H9 (cell line): ENCODE measurements at regions not wholly inside any gene's neighbourhood (a gene's known extent, or its start where the extent isn't known, plus 50 kb on each side); places are given as distances from the start of the nearest gene placed in this dataset.

Experiments
- DNase-seq: peaks from one replicate; pipeline ENCODE4 v3.0.0-alpha.2; 2017
- H2AFZ ChIP-seq: one replicate; pipeline ENCODE4 v1.6.1; 2013; ENCODE audit warnings: mild to moderate bottlenecking, low read length, control low read depth, moderate library complexity
- H2AK5ac ChIP-seq: 2 replicates; pipeline ENCODE4 v1.6.1; 2013; ENCODE audit warnings: low read length, control low read depth, mixed read lengths; ENCODE audit not compliant: insufficient read length
- H2BK120ac ChIP-seq: one replicate; pipeline ENCODE4 v1.6.1; 2013; ENCODE audit warnings: low read depth, mild to moderate bottlenecking, low read length, control low read depth, inconsistent platforms; ENCODE audit not compliant: poor library complexity, severe bottlenecking
- H2BK12ac ChIP-seq: 2 replicates; pipeline ENCODE4 v1.6.1; 2013; ENCODE audit warnings: low read length, control low read depth, mixed read lengths, low read depth; ENCODE audit not compliant: insufficient read length
- H2BK15ac ChIP-seq: 2 replicates; pipeline ENCODE4 v1.6.1; 2013; ENCODE audit warnings: low read depth, low read length, control low read depth
- H2BK20ac ChIP-seq: one replicate; pipeline ENCODE4 v1.6.1; 2013; ENCODE audit warnings: low read depth, mild to moderate bottlenecking, low read length, control low read depth, inconsistent platforms; ENCODE audit not compliant: poor library complexity, severe bottlenecking
- H2BK5ac ChIP-seq: 2 replicates; pipeline ENCODE4 v1.6.1; 2013; ENCODE audit warnings: low read length, control low read depth, mixed read lengths; ENCODE audit not compliant: insufficient read length
- H3K14ac ChIP-seq: 2 replicates; pipeline ENCODE4 v1.6.1; 2013; ENCODE audit warnings: low read length, control low read depth; ENCODE audit not compliant: insufficient read depth
- H3K18ac ChIP-seq: 2 replicates; pipeline ENCODE4 v1.6.1; 2013; ENCODE audit warnings: low read depth, mild to moderate bottlenecking, mixed read lengths, low read length, control low read depth; ENCODE audit not compliant: insufficient read length
- H3K23ac ChIP-seq: 2 replicates; pipeline ENCODE4 v1.6.1; 2013; ENCODE audit warnings: low read length, control low read depth, mixed read lengths, low read depth; ENCODE audit not compliant: insufficient read length
- H3K23me2 ChIP-seq: 2 replicates; pipeline ENCODE4 v1.6.1; 2013; ENCODE audit warnings: low read depth, mild to moderate bottlenecking, mixed read lengths, low read length, control low read depth; ENCODE audit not compliant: insufficient read length, poor library complexity, severe bottlenecking
- H3K27ac ChIP-seq: 2 replicates; pipeline ENCODE4 v1.5.1; 2013; ENCODE audit warnings: low read length, control low read depth, mixed read lengths, low read depth; ENCODE audit not compliant: insufficient read length
- H3K27me3 ChIP-seq: 2 replicates; pipeline ENCODE4 v1.6.1; 2013; ENCODE audit warnings: low read length, control low read depth, inconsistent platforms; ENCODE audit not compliant: insufficient read depth
- H3K4ac ChIP-seq: 2 replicates; pipeline ENCODE4 v1.6.1; 2013; ENCODE audit warnings: low read depth, mild to moderate bottlenecking, control low read depth, inconsistent platforms, low read length, moderate library complexity
- H3K4me1 ChIP-seq: 2 replicates; pipeline ENCODE4 v1.6.1; 2013; ENCODE audit warnings: low read length, control low read depth, inconsistent platforms; ENCODE audit not compliant: insufficient read depth
- H3K4me2 ChIP-seq: 2 replicates; pipeline ENCODE4 v1.6.1; 2013; ENCODE audit warnings: low read length, control low read depth, mixed read lengths; ENCODE audit not compliant: insufficient read length, insufficient read depth
- H3K56ac ChIP-seq: 2 replicates; pipeline ENCODE4 v1.6.1; 2013; ENCODE audit warnings: low read depth, mild to moderate bottlenecking, mixed read lengths, low read length, control low read depth; ENCODE audit not compliant: insufficient read length
- H3K79me1 ChIP-seq: 2 replicates; pipeline ENCODE4 v1.6.1; 2013; ENCODE audit warnings: low read depth, mild to moderate bottlenecking, moderate library complexity, low read length, control low read depth, inconsistent platforms; ENCODE audit not compliant: insufficient read depth, poor library complexity, severe bottlenecking
- H3K79me2 ChIP-seq: 2 replicates; pipeline ENCODE4 v1.6.1; 2013; ENCODE audit warnings: low read length, control low read depth, inconsistent platforms; ENCODE audit not compliant: insufficient read depth
- H3K9ac ChIP-seq: 2 replicates; pipeline ENCODE4 v1.6.1; 2013; ENCODE audit warnings: low read length, control low read depth, mixed read lengths; ENCODE audit not compliant: insufficient read length; ENCODE audit errors: extremely low read depth
- H3K9me3 ChIP-seq: one replicate; pipeline ENCODE4 v1.6.1; 2013; ENCODE audit warnings: low read depth, low read length, inconsistent platforms; ENCODE audit not compliant: control insufficient read depth
- H3T11ph ChIP-seq: one replicate; pipeline ENCODE4 v1.6.1; 2013; ENCODE audit warnings: mild to moderate bottlenecking, low read length, control low read depth, inconsistent platforms
- H4K20me1 ChIP-seq: one replicate; pipeline ENCODE4 v1.6.1; 2013; ENCODE audit not compliant: control insufficient read depth, insufficient read length, insufficient read depth
- H4K5ac ChIP-seq: 2 replicates; pipeline ENCODE4 v1.6.1; 2013; ENCODE audit warnings: low read depth, mild to moderate bottlenecking, mixed read lengths, low read length, control low read depth; ENCODE audit not compliant: insufficient read length
- H4K8ac ChIP-seq: replicated peaks from 2 replicates; pipeline ENCODE4 v1.6.1; 2013; ENCODE audit warnings: low read length, control low read depth, mixed read lengths, low read depth; ENCODE audit not compliant: insufficient read length
- H4K91ac ChIP-seq: 2 replicates; pipeline ENCODE4 v1.6.1; 2013; ENCODE audit warnings: low read depth, mild to moderate bottlenecking, moderate library complexity, mixed read lengths, low read length, control low read depth; ENCODE audit not compliant: insufficient read length
- H3K27ac Mint-ChIP-seq, 3 experiments: 2 replicates in 2 of 3; 3 replicates in 1 of 3; pipeline ENCODE4 v1.8.0; 2020 to 2021; ENCODE audit warnings: mixed read lengths in 3 of 3, mild to moderate bottlenecking in 1 of 3, moderate library complexity in 1 of 3
- H3K27me3 Mint-ChIP-seq: 2 replicates; pipeline ENCODE4 v1.8.0; 2021; ENCODE audit warnings: low read depth, mild to moderate bottlenecking, moderate library complexity, mixed read lengths
- H3K36me3 Mint-ChIP-seq, 3 experiments: 2 replicates in 2 of 3; 3 replicates in 1 of 3; pipeline ENCODE4 v1.8.0; 2020 to 2021; ENCODE audit warnings: low read depth in 3 of 3, mixed read lengths in 3 of 3; ENCODE audit not compliant: insufficient read depth in 1 of 3
- H3K4me1 Mint-ChIP-seq, 2 experiments: 2 replicates each; pipeline ENCODE4 v1.8.0; 2020; ENCODE audit warnings: mixed read lengths in 2 of 2
- H3K4me3 Mint-ChIP-seq, 2 experiments: 2 replicates in 1 of 2; 3 replicates in 1 of 2; pipeline ENCODE4 v1.8.0; 2020 to 2021; ENCODE audit warnings: mild to moderate bottlenecking in 2 of 2, mixed read lengths in 2 of 2, moderate library complexity in 1 of 2
- H3K9me3 Mint-ChIP-seq, 2 experiments: 2 replicates in 1 of 2; 3 replicates in 1 of 2; pipeline ENCODE4 v1.8.0; 2020; ENCODE audit warnings: mild to moderate bottlenecking in 2 of 2, mixed read lengths in 2 of 2, moderate library complexity in 1 of 2
- WGBS: extraction: QIAGEN DNeasy Blood & Tissue Kit; methylation state at CpG from one replicate; pipeline ENCODE4 v1.1.7; 2013; ENCODE audit warnings: missing lambda C conversion rate, low lambda C conversion rate, mixed read lengths; ENCODE audit not compliant: insufficient read length; ENCODE audit errors: extremely low coverage; 5-methylcytosine and 5-hydroxymethylcytosine counted together
- TF ChIP-seq, protein P1 (sequence below): fragments of 200-600 bp; sonication (generic); conservative IDR thresholded peaks from 3 replicates; pipeline ENCODE4 v1.8.0; 2021; ENCODE audit warnings: antibody characterized with exemption, mild to moderate bottlenecking

DNA sequence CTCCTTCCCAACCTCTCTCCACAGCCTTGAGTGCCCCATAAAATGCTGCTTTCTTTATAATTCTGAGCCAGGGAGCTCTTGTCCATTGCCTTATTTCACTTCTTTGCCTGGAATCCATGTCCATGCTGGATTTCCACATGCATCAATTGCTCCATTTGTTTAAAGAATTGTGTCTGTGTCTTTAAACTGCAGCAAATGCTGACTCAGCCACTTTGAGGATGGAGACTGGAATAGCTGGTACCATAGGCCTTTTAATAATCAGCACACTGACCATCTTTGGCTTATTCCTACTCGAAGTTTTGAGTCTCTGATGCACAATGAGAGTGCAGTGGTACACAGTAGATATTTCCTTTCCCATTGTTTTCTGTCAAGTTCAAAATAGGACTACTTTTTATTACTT, 318.8 kb downstream of the LRIG3 start:
- no peak overlapping the region for H3K4me3 Mint-ChIP-seq
- no peak overlapping the region for H3K14ac ChIP-seq
- H3K27me3 Mint-ChIP-seq: 0 out of 2 replicates have a peak, but pooled peaks cover 3% of the 10 kb centered on the region
- no peak overlapping the region for H3K18ac ChIP-seq
- DNase-seq: no peak
- no peak overlapping the region for H3K23ac ChIP-seq
- no peak overlapping the region for H3K4me2 ChIP-seq
- H2BK12ac ChIP-seq: no peak overlapping the region
- no peaks in the 10 kb centered on the region for H4K20me1 ChIP-seq
- H3K27ac ChIP-seq: no peak overlapping the region
- H3K79me1 ChIP-seq: no peaks in the 10 kb centered on the region
- WGBS: no CpG with 5 or more reads among the region's 1 CpG
- no peak overlapping the region for H3T11ph ChIP-seq
- no peak overlapping the region for H2BK120ac ChIP-seq
- H4K91ac ChIP-seq: no peak overlapping the region
- H2BK15ac ChIP-seq: no peak overlapping the region
- no peak overlapping the region for H2AK5ac ChIP-seq
- peaks cover 0 to 2% of the 10 kb centered on the region in 2 experiments; a peak in 3 of 5 replicates for H3K9me3 Mint-ChIP-seq
- no peak overlapping the region for H3K9ac ChIP-seq
- no peaks in the 10 kb centered on the region for H3K4me1 ChIP-seq
- no peaks in the 10 kb centered on the region; a peak in 1 of 7 replicates for H3K36me3 Mint-ChIP-seq
- no peak overlapping the region for H2BK20ac ChIP-seq
- H4K8ac ChIP-seq: no peak overlapping the region
- no peak overlapping the region for H3K27ac Mint-ChIP-seq
- no peaks in the 10 kb centered on the region for H3K4me1 Mint-ChIP-seq
- no peaks in the 10 kb centered on the region for H3K23me2 ChIP-seq
- H3K79me2 ChIP-seq: no peaks in the 10 kb centered on the region
- H2BK5ac ChIP-seq: no peak overlapping the region
- no peak overlapping the region for H4K5ac ChIP-seq
- TF ChIP-seq, protein P1, sequence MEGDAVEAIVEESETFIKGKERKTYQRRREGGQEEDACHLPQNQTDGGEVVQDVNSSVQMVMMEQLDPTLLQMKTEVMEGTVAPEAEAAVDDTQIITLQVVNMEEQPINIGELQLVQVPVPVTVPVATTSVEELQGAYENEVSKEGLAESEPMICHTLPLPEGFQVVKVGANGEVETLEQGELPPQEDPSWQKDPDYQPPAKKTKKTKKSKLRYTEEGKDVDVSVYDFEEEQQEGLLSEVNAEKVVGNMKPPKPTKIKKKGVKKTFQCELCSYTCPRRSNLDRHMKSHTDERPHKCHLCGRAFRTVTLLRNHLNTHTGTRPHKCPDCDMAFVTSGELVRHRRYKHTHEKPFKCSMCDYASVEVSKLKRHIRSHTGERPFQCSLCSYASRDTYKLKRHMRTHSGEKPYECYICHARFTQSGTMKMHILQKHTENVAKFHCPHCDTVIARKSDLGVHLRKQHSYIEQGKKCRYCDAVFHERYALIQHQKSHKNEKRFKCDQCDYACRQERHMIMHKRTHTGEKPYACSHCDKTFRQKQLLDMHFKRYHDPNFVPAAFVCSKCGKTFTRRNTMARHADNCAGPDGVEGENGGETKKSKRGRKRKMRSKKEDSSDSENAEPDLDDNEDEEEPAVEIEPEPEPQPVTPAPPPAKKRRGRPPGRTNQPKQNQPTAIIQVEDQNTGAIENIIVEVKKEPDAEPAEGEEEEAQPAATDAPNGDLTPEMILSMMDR: no peak
- H3K56ac ChIP-seq: no peak overlapping the region
- no peaks in the 10 kb centered on the region for H3K9me3 ChIP-seq
- no peak overlapping the region for H3K4ac ChIP-seq
- no peak overlapping the region for H2AFZ ChIP-seq
- H3K27me3 ChIP-seq: no peaks in the 10 kb centered on the region
